Prostate gland (tissue), 2 donors: ENCODE measurements at regions not wholly inside any gene's neighbourhood (a gene's known extent, or its start where the extent isn't known, plus 50 kb on each side); places are given as distances from the start of the nearest gene placed in this dataset.

Source experiments
- POLR2AphosphoS5 ChIP-seq: sonication (generic); formaldehyde crosslinking; IDR thresholded peaks from one replicate; pipeline ENCODE4 v1.6.1; 2017; ENCODE audit warnings: antibody characterized with exemption
- TF ChIP-seq, protein P1 (sequence below), 4 experiments: fragments of 200-600 bp in 2 of 4; fragments of 450-650 bp in 2 of 4; sonication (generic) in 2 of 4; IDR thresholded peaks; 1 replicate in 3 of 4; 2 replicates in 1 of 4; pipeline ENCODE4 v1.5.1; 2016 to 2019; ENCODE audit warnings: antibody characterized with exemption in 4 of 4, mild to moderate bottlenecking in 2 of 4, moderate library complexity in 2 of 4

DNA sequence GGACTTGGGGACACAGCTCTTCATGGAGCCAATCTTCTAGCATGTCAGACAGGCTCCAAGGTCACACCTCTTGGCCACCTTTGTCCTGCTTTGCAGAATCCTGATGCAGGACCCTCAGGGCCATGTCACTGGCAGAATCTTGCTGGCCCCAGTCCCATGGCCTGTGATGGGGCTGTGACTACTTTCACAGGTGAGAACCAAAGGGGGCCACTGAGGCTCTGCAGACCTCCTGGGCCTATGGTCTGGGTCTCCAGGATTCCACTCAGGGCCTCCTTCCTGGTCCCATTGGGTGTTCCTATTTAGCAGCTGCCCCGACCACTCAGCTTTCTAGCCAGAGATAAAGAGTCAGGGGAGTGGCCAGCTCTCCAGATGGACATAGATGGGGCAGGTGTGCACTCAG lies 238.7 kb downstream of the MATN1 start:
- TF ChIP-seq, protein P1, sequence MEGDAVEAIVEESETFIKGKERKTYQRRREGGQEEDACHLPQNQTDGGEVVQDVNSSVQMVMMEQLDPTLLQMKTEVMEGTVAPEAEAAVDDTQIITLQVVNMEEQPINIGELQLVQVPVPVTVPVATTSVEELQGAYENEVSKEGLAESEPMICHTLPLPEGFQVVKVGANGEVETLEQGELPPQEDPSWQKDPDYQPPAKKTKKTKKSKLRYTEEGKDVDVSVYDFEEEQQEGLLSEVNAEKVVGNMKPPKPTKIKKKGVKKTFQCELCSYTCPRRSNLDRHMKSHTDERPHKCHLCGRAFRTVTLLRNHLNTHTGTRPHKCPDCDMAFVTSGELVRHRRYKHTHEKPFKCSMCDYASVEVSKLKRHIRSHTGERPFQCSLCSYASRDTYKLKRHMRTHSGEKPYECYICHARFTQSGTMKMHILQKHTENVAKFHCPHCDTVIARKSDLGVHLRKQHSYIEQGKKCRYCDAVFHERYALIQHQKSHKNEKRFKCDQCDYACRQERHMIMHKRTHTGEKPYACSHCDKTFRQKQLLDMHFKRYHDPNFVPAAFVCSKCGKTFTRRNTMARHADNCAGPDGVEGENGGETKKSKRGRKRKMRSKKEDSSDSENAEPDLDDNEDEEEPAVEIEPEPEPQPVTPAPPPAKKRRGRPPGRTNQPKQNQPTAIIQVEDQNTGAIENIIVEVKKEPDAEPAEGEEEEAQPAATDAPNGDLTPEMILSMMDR (IDR thresholded peaks at IDR 0.05) = no peak
- TF ChIP-seq POLR2AphosphoS5 = no peak
